Activated CD4-positive, alpha-beta memory T cell treated with anti-CD3 and anti-CD28 coated beads, Interleukin-2, amount 10 ng/mL, durations not matched to agents 7 days and 5 days (primary cell): ENCODE measurements at regions not wholly inside any gene's neighbourhood (a gene's known extent, or its start where the extent isn't known, plus 50 kb on each side); places are given as distances from the start of the nearest gene placed in this dataset.

ENCODE experiments used
- CTCF ChIA-PET: fragments of 350-600 bp; sonication (Branson Sonifier 250); formaldehyde crosslinking; loops from one replicate; lab custom pipeline; 2021; ENCODE audit warnings: antibody characterized with exemption, inconsistent platforms; lab: Charles Lee
- POLR2A ChIA-PET: fragments of 350-600 bp; sonication (Branson Sonifier 250); formaldehyde crosslinking; loops from one replicate; lab custom pipeline; 2021; ENCODE audit warnings: antibody characterized with exemption; lab: Charles Lee
- DNase-seq: peaks from one replicate; pipeline ENCODE4 v3.0.0-alpha.2; 2020
- H3K27ac Mint-ChIP-seq: one replicate; pipeline ENCODE4 v1.8.0; 2021; ENCODE audit warnings: mild to moderate bottlenecking, mixed read lengths
- H3K27me3 Mint-ChIP-seq: one replicate; pipeline ENCODE4 v1.8.0; 2021; ENCODE audit warnings: mixed read lengths
- H3K36me3 Mint-ChIP-seq: one replicate; pipeline ENCODE4 v1.8.0; 2021; ENCODE audit warnings: low read depth, mixed read lengths
- H3K4me1 Mint-ChIP-seq: one replicate; pipeline ENCODE4 v1.8.0; 2021; ENCODE audit warnings: mixed read lengths
- H3K4me3 Mint-ChIP-seq: one replicate; pipeline ENCODE4 v1.8.0; 2021; ENCODE audit warnings: mild to moderate bottlenecking, mixed read lengths
- H3K9me3 Mint-ChIP-seq: one replicate; pipeline ENCODE4 v1.8.0; 2021; ENCODE audit warnings: mixed read lengths

- H3K4me3 Mint-ChIP-seq: no peak overlapping the region
- ChIA-PET POLR2A (no interaction called here), CTCF (no interaction called here)
- peaks cover 13% of the 10 kb centered on the region for H3K27me3 Mint-ChIP-seq
- no peaks in the 10 kb centered on the region for H3K9me3 Mint-ChIP-seq
- H3K4me1 Mint-ChIP-seq: no peaks in the 10 kb centered on the region
- no peak for DNase-seq
- no peak overlapping the region for H3K27ac Mint-ChIP-seq
- no peaks in the 10 kb centered on the region for H3K36me3 Mint-ChIP-seq
Measured at GRCh38 chr17:15049795-15050160, 215.3 kb downstream of the PMP22 start.

DNA sequence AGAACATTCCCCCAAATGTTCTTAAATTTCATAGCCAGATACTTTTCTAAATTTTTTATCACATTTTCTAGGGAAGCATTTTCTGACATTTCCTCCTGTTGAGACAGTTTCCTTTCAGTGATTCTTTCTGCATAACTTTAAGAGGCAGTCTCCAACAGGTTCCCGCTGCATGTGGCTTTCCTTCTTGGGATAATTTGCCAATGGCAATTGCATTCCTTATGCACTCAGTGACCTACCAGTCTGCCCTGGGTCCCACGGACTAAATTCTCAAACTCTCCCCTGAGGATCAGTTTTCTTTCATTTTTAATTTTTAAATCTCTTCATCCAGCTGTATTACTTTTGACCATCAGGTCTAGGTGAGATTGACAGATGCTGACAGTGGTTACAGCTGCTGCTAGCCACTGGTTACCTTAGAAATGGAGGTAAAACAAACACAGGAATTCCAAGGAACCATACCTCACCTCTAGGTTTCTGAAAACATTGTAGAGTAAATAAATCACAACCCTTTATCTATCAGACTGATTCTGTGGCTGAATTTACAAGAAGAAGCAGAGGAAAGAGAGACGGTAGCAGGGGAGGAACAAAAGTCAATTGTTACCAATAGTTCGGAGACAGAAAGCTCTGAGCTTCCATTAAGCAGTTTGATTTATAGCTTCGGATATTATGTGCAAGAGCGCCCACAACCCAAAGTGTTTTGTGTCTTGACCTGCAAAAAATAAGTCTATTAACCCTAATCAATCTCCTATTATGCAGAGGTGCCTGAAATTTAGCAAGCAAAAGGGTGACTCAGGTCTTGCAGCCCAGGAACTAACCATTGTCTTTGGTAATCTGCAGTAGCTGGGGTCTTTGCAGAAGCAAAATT lies 216.0 kb downstream of the PMP22 start:
- H3K4me3 Mint-ChIP-seq: no peak overlapping the region
- H3K27ac Mint-ChIP-seq: no peak overlapping the region
- no peaks in the 10 kb centered on the region for H3K4me1 Mint-ChIP-seq
- POLR2A ChIA-PET: no interaction called here
- no peaks in the 10 kb centered on the region for H3K36me3 Mint-ChIP-seq
- DNase-seq: no peak
- no peaks in the 10 kb centered on the region for H3K9me3 Mint-ChIP-seq
- CTCF ChIA-PET: no interaction called here
- peaks cover 13% of the 10 kb centered on the region for H3K27me3 Mint-ChIP-seq

DNA sequence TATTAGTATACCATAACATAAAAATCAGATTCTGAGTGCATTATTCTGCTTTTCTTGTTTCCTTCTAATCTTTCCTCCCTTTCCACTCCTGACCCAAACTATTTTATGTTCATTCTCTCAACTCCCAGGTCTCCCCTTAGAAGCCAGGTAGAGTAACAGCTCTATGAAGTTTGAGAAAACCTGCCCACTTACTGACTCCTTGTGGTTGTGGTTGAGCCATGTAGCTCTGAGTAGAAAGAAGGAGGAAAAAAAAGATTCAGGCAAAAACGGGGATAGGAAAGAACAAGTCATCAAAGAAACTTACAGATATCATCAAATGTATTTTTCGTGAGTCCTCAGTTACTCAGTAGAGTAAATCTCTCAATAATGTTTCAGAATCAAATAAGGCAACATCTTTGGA lies 216.7 kb downstream of the PMP22 start:
- H3K27me3 Mint-ChIP-seq: peaks cover 13% of the 10 kb centered on the region
- CTCF ChIA-PET: no interaction called here
- POLR2A ChIA-PET: no interaction called here
- H3K4me3 Mint-ChIP-seq: no peak overlapping the region
- no peak overlapping the region for H3K27ac Mint-ChIP-seq
- no peaks in the 10 kb centered on the region for H3K4me1 Mint-ChIP-seq
- no peaks in the 10 kb centered on the region for H3K9me3 Mint-ChIP-seq
- no peaks in the 10 kb centered on the region for H3K36me3 Mint-ChIP-seq
- DNase-seq: no peak

- Mint-ChIP-seq H3K4me3 (no peak overlapping the region), H3K36me3 (no peaks in the 10 kb centered on the region), H3K27me3 (peaks cover 1% of the 10 kb centered on the region), H3K4me1 (no peaks in the 10 kb centered on the region), H3K27ac (no peak overlapping the region), H3K9me3 (no peaks in the 10 kb centered on the region)
- no peak for DNase-seq
- ChIA-PET POLR2A (no interaction called here), CTCF (no interaction called here)
Measured at GRCh38 chr17:15042311-15042710, 222.8 kb downstream of the PMP22 start.

GRCh38 chr17:15039366-15039765 lies 225.8 kb downstream of the PMP22 start:
- Mint-ChIP-seq H3K27ac (no peak overlapping the region), H3K27me3 (no peaks in the 10 kb centered on the region), H3K36me3 (no peaks in the 10 kb centered on the region), H3K4me1 (no peaks in the 10 kb centered on the region), H3K4me3 (no peak overlapping the region), H3K9me3 (no peaks in the 10 kb centered on the region)
- ChIA-PET POLR2A (no interaction called here), CTCF (no interaction called here)
- DNase-seq: no peak

DNA sequence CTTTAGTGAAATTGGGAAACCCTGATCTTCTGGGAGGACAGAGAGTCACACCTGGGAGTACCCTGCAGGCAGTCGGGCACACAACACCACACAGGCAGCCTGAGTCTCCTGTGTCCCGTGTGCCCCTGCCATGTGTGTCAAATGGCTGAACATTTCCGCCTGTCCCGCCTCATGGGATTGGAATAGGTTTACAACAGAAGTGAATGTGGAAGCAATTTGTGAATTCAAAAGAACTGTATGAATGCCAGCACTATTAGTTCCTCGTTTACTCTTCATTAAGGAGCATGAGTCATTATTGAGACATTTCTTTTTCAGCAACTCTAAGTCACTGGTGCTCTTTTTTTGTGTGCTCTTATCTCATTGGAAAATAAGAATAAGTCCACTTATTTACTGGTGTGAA lies 226.5 kb downstream of the PMP22 start:
- Mint-ChIP-seq H3K4me3 (no peak overlapping the region), H3K4me1 (no peaks in the 10 kb centered on the region), H3K27ac (no peak overlapping the region), H3K9me3 (no peaks in the 10 kb centered on the region), H3K36me3 (no peaks in the 10 kb centered on the region), H3K27me3 (no peaks in the 10 kb centered on the region)
- CTCF ChIA-PET: no interaction called here
- no peak for DNase-seq
- POLR2A ChIA-PET: no interaction called here

GRCh38 chr17:15036238-15036637 lies 228.9 kb downstream of the PMP22 start:
- no peak overlapping the region for H3K27ac Mint-ChIP-seq
- no peaks in the 10 kb centered on the region for H3K9me3 Mint-ChIP-seq
- no peak overlapping the region for H3K4me3 Mint-ChIP-seq
- POLR2A ChIA-PET: no interaction called here
- CTCF ChIA-PET: no interaction called here
- H3K27me3 Mint-ChIP-seq: peaks cover 1% of the 10 kb centered on the region
- no peaks in the 10 kb centered on the region for H3K4me1 Mint-ChIP-seq
- no peak for DNase-seq
- no peaks in the 10 kb centered on the region for H3K36me3 Mint-ChIP-seq

GRCh38 chr17:15031975-15032374 lies 233.2 kb downstream of the PMP22 start:
- no peak for DNase-seq
- no peak overlapping the region for H3K27ac Mint-ChIP-seq
- no peaks in the 10 kb centered on the region for H3K9me3 Mint-ChIP-seq
- no peaks in the 10 kb centered on the region for H3K36me3 Mint-ChIP-seq
- peaks cover 1% of the 10 kb centered on the region for H3K27me3 Mint-ChIP-seq
- H3K4me3 Mint-ChIP-seq: no peak overlapping the region
- POLR2A ChIA-PET: no interaction called here
- CTCF ChIA-PET: no interaction called here
- no peaks in the 10 kb centered on the region for H3K4me1 Mint-ChIP-seq

DNA sequence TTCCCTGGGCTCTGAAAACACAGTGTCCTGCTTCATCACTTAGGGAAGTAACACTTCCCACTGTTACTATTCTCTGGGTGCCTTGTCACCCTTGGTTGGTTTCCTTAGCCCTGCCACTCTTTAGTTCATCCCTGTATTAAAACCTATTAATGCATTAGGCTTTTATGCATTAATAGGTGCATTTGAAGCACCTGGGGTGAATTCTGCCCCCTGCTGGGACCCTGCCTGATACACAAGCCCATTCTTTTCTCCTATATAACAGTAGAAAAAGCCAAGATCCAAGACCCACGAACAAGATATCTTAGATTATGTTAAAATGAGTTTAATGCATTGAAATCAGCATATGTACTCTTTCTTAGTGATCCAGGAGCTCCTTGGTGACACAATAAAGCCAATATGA lies 235.7 kb downstream of the PMP22 start:
- no peak overlapping the region for H3K4me3 Mint-ChIP-seq

DNA sequence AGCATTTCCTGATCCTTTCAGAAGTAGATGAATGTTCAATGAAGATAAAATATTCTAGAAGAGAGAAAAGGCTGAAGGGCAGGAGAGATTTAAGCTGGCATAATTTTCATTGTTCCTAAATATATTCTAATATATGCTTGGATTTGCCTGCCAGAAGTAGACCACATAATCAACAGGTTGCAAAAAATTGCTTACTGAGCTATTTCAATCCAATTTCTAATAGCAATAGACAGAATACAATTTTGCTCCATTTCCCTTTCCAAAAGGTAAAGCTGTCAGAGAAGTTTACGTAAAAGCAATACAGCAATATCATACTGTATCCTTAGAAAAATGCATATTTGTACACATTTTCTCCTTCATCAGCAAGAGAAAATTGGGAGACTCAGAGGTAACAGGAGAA lies 237.3 kb downstream of the PMP22 start:
- H3K27ac Mint-ChIP-seq: no peak overlapping the region
- no peak for DNase-seq
- H3K36me3 Mint-ChIP-seq: no peaks in the 10 kb centered on the region
- no peak overlapping the region for H3K4me3 Mint-ChIP-seq
- H3K27me3 Mint-ChIP-seq: peaks cover 1% of the 10 kb centered on the region
- no peaks in the 10 kb centered on the region for H3K4me1 Mint-ChIP-seq
- POLR2A ChIA-PET: no interaction called here
- CTCF ChIA-PET: no interaction called here
- no peaks in the 10 kb centered on the region for H3K9me3 Mint-ChIP-seq

More for the DNA sequence above, 235.7 kb downstream of the PMP22 start:
- Mint-ChIP-seq H3K27me3 (peaks cover 1% of the 10 kb centered on the region), H3K36me3 (no peaks in the 10 kb centered on the region), H3K4me1 (no peaks in the 10 kb centered on the region), H3K27ac (no peak overlapping the region), H3K9me3 (no peaks in the 10 kb centered on the region)
- ChIA-PET POLR2A (no interaction called here), CTCF (no interaction called here)
- no peak for DNase-seq

GRCh38 chr17:15026088-15026487 lies 239.0 kb downstream of the PMP22 start:
- DNase-seq: no peak
- Mint-ChIP-seq H3K36me3 (no peaks in the 10 kb centered on the region), H3K27me3 (no peaks in the 10 kb centered on the region), H3K4me1 (no peaks in the 10 kb centered on the region), H3K4me3 (no peak overlapping the region), H3K9me3 (no peaks in the 10 kb centered on the region), H3K27ac (no peak overlapping the region)
- CTCF ChIA-PET: no interaction called here
- POLR2A ChIA-PET: no interaction called here

GRCh38 chr17:15023589-15024336 lies 241.4 kb downstream of the PMP22 start:
- no peak overlapping the region for H3K27ac Mint-ChIP-seq
- no peaks in the 10 kb centered on the region for H3K4me1 Mint-ChIP-seq
- H3K27me3 Mint-ChIP-seq: no peaks in the 10 kb centered on the region
- ChIA-PET CTCF (interaction anchor here (0.6 kb wide), 1 partner anchor 259 kb away, joined by 5 read pairs; no protein-coding TSS in a partner anchor), POLR2A (no interaction called here)
- no peak overlapping the region for H3K4me3 Mint-ChIP-seq
- no peaks in the 10 kb centered on the region for H3K36me3 Mint-ChIP-seq
- no peaks in the 10 kb centered on the region for H3K9me3 Mint-ChIP-seq
- no peak for DNase-seq

DNA sequence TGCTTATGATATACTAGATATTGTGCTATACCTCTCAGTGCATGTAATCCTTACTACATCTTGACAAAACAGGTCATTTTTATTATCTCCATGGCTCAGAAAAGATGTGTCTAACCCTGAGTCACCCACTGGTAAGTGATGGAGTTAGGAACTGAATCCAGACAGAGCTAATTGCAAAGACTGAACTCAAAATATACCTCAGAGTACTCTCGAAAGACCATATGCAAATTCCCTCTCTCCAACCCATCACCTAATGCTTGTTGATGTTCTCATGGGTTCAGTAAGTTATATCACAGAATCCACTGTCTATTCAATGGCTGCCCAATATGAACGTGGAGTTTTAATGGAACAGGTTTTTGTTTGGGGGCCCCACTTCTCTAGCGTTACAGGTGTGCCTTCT lies 246.0 kb downstream of the PMP22 start:
- POLR2A ChIA-PET: no interaction called here
- no peaks in the 10 kb centered on the region for H3K27me3 Mint-ChIP-seq
- no peaks in the 10 kb centered on the region for H3K4me1 Mint-ChIP-seq
- CTCF ChIA-PET: no interaction called here
- H3K9me3 Mint-ChIP-seq: no peaks in the 10 kb centered on the region
- no peak for DNase-seq
- no peak overlapping the region for H3K27ac Mint-ChIP-seq
- H3K4me3 Mint-ChIP-seq: no peak overlapping the region
- no peaks in the 10 kb centered on the region for H3K36me3 Mint-ChIP-seq
